GM12872 (cell line): ENCODE measurements at regions not wholly inside any gene's neighbourhood (a gene's known extent, or its start where the extent isn't known, plus 50 kb on each side); places are given as distances from the start of the nearest gene placed in this dataset.
A peak's percentile ranks its signal among the peaks of the same experiment; 100 is the strongest.

Source experiments
- TF ChIP-seq, protein P1 (sequence below): IDR thresholded peaks from 3 replicates; pipeline ENCODE4 v1.5.1; 2011; ENCODE audit warnings: low read depth, mild to moderate bottlenecking, low read length, moderate library complexity; ENCODE audit not compliant: insufficient read depth

DNA sequence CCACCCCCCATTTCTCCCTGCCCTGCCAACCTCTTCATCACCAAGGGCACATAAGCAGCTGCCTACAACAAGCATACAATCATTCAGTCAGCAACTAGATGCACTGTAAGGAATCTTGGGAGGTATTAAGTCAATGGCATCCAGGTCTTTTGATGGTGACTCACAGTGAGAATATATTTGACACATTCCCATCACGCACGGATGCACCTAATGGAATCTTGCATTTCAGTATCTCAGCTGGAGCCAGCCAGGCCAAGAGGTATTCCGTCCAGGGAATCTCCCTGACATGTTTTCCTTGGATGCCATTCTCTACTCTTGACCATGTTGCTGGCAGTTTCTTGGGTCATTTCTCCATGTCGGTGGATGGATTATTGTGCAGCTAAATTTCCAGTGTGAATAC, 73.9 kb upstream of the CAPRIN2 start:
- TF ChIP-seq, protein P1, sequence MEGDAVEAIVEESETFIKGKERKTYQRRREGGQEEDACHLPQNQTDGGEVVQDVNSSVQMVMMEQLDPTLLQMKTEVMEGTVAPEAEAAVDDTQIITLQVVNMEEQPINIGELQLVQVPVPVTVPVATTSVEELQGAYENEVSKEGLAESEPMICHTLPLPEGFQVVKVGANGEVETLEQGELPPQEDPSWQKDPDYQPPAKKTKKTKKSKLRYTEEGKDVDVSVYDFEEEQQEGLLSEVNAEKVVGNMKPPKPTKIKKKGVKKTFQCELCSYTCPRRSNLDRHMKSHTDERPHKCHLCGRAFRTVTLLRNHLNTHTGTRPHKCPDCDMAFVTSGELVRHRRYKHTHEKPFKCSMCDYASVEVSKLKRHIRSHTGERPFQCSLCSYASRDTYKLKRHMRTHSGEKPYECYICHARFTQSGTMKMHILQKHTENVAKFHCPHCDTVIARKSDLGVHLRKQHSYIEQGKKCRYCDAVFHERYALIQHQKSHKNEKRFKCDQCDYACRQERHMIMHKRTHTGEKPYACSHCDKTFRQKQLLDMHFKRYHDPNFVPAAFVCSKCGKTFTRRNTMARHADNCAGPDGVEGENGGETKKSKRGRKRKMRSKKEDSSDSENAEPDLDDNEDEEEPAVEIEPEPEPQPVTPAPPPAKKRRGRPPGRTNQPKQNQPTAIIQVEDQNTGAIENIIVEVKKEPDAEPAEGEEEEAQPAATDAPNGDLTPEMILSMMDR = no peak

DNA sequence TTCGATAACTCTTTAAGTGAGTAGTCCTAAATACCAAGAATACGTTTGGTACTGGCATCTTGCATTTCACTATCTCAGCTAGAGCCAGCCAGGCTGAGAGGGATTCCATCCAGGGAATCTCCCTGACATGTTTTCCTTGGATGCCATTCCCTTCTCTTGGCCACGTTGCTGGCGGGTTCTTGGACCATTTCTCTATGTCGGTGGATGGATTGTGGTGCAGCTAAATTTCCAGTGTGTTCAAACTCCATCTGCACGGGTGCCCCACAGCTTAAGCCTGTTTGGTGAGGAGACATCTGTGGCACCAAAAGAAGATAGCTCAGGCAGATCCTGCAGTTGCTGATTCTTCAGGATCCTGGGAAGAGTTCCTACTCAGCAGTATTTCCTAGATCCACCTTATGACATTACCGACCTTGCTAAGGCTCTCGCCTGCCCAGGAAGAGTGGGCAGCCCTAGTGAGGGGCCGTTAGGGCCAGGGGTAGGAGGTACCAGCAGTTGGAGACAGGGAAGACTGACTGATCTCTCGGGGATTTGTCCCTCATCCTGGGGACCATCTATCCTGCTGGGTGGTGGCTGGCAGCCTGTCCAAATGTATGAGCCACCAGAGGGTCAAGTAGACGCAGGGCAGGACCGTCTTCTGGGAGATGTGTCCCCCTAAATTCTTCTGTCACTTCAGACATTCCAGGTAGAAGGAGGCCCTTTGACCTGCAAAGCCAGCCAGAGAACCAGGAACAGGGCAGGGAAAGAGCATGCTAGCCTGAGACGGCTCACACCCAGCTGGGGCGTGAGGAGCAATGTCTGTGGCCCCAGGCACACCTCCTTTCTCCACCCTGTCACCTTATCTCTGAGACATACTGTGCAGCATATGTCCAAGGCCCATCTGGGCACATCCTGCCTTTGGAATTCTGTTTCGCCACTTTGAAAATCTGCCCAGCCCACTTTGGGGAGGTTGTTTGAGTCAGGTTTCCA, 72.6 kb upstream of the CAPRIN2 start:
- TF ChIP-seq, protein P1 = no peak

DNA sequence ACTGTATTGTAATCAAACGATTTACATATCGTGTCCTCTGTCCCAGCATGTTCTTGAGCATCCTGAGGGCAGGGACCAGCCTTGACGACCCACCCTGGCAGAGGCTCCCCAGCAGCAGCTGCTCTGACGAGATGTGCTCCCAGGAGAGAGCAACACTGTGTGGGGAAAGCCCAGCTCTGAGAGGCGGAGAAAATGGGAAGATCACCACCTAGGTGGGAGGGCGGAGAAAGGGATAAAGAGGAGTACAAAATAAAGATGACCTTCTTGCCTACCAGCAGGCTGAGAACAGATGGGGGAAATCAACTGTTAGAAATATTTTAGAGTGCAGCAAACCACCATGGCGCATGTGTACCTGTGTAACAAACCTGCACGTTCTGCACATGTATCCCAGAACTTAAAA, 71.5 kb upstream of the CAPRIN2 start:
- TF ChIP-seq, protein P1 = no peak

DNA sequence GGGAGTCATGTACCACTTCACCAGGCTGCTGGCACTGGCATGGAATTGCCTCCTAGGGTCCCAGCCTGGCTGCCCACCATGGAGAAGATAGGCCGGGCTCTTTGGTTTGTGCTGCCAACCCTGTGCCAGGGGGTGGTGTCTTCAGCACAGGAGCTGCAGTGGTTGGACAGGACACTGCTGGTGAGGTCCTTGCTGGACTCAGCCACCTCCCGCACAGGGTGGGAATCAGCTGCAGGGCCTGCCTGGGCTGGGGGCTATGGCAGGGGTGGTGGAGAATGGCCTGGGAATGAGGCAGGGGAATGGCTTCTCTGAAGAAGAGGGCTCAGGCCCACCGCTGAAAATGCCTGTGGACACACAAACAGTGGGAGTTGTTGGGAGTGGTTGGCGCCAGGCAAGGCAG, 70.6 kb upstream of the CAPRIN2 start:
- TF ChIP-seq, protein P1 = no peak

DNA sequence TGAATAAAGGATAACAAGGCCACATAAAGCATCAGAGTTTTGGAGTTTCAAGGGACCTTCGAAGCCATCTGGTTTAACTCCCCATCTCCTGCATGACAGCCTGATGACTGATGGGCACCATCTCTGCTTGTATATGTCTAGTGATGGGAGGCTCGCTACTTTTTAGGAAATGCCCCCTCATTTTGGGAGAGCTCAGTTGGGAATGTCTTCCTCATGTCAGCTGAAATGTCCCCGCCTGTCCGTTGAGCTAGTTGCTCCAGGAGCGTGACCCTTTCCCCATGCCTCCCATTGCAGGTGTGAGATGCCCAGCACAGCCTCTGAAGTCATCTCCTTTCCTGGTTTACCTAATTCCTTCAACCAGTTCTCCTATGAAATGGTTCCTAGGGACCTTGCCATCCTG, 69.6 kb upstream of the CAPRIN2 start:
- TF ChIP-seq, protein P1 = no peak

DNA sequence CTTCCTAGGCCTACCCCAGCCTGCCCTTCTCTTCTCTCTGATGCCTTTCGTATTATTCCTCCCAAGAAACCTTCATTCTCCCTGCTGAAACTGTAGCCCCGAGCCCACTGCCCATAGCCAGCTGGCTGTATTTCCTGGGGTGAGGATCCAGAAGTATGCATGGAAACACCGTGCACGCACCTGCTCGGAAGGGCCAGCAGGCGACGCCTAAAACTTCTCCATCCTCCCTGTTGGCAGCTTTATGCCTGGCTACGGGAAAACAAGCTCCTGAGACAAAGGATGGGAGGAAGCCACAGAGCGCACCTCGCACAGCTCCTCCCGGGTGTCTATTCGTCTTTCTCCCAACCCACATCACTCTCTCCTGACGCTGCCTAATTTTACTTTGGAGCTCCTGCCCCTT, 69.0 kb upstream of the CAPRIN2 start:
- TF ChIP-seq, protein P1 = no peak

DNA sequence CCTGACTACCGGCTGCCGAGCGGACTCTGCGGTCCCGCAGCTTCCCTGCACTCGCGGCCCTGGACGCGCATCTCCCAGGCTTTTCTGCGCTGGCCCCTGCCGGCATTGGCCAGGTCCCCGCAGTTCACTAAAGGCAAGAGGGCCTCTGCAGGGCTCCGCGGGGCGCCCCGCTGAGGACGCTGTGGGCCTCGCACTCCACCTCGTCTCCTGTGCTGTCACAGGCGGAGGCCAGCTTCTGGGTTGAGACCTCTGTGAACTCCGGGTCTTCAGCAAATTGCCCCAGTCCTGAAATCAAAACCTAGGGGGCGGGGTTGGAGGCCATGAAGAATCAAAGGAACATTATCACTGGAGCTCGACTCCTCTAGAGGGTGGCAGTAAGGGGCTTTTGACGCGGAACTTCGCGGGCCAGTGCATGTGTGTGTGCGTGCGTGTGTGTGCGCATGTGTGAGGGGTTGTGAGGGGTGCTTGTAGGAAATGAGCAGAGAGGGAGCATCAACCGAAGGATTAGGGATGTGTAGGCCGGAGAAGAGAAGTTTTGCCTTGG, 68.5 kb upstream of the CAPRIN2 start:
- TF ChIP-seq, protein P1 = 0 out of 3 replicates have a peak, but pooled peaks have one; percentile 9
